BJ (cell line): ENCODE measurements at regions not wholly inside any gene's neighbourhood (a gene's known extent, or its start where the extent isn't known, plus 50 kb on each side); places are given as distances from the start of the nearest gene placed in this dataset.
"Not testable (repeated sequence)": the region's sequence is repeated elsewhere in the genome, so short reads cannot be mapped to it uniquely, and the experiment has no call there.

Experiments used
- CTCF ChIA-PET: fragments of 350-600 bp; formaldehyde crosslinking; extraction: SDS; loops from one replicate; lab custom pipeline; 2021; ENCODE audit warnings: antibody characterized with exemption, inconsistent platforms; lab: Yijun Ruan, JAX
- POLR2A ChIA-PET: fragments of 300-600 bp; sonication (Branson Sonifier 250); formaldehyde crosslinking; extraction: SDS; loops from one replicate; lab custom pipeline; 2021; ENCODE audit warnings: antibody characterized with exemption; lab: Charles Lee
- DNase-seq: peaks from one replicate; pipeline ENCODE4 v3.0.0-alpha.2; 2011; ENCODE audit warnings: low read depth
- H3K27me3 ChIP-seq: 2 replicates; pipeline ENCODE4 v1.6.0; 2011; ENCODE audit warnings: low read length; ENCODE audit not compliant: control insufficient read depth, insufficient read depth
- H3K36me3 ChIP-seq: 2 replicates; pipeline ENCODE4 v1.5.1; 2011; ENCODE audit warnings: low read length; ENCODE audit not compliant: control insufficient read depth, insufficient read depth
- H3K4me3 ChIP-seq: 2 replicates; pipeline ENCODE4 v1.5.1; 2011; ENCODE audit warnings: low read depth, mild to moderate bottlenecking, control low read depth, low read length
- CTCF ChIP-seq: IDR thresholded peaks from 2 replicates; pipeline ENCODE4 v1.5.1; 2011; ENCODE audit warnings: low read depth, mild to moderate bottlenecking, control low read depth, inconsistent platforms, low read length, moderate library complexity; ENCODE audit not compliant: insufficient read depth

- Histone ChIP-seq H3K27me3 (no peaks in the 10 kb centered on the region), H3K36me3 (no peaks in the 10 kb centered on the region), H3K4me3 (no peak overlapping the region)
- TF ChIP-seq CTCF, result no peak
- no peak for DNase-seq
- CTCF ChIA-PET, result interaction anchor here (1.4 kb wide), 1 partner anchor 13 kb away, joined by 3 read pairs; no protein-coding TSS in a partner anchor
- POLR2A ChIA-PET, result no interaction called here
Measured at GRCh38 chr9:18061332-18061731, 412.6 kb upstream of the ADAMTSL1 start.

GRCh38 chr9:18061856-18062255 lies 412.1 kb upstream of the ADAMTSL1 start:
- H3K4me3 ChIP-seq, result no peak overlapping the region
- POLR2A ChIA-PET, result no interaction called here
- CTCF ChIA-PET, result no interaction called here
- no peaks in the 10 kb centered on the region for H3K36me3 ChIP-seq
- TF ChIP-seq CTCF, result no peak
- DNase-seq, result no peak
- H3K27me3 ChIP-seq, result no peaks in the 10 kb centered on the region

GRCh38 chr9:18063856-18064390 lies 410.0 kb upstream of the ADAMTSL1 start:
- CTCF ChIA-PET, result interaction anchor here (1.2 kb wide), 1 partner anchor 10 kb away, joined by 3 read pairs; no protein-coding TSS in a partner anchor
- POLR2A ChIA-PET, result no interaction called here
- H3K4me3 ChIP-seq, result no peak overlapping the region
- no peak for DNase-seq
- TF ChIP-seq CTCF, result no peak
- no peaks in the 10 kb centered on the region for H3K36me3 ChIP-seq
- no peaks in the 10 kb centered on the region for H3K27me3 ChIP-seq

GRCh38 chr9:18066608-18067007 lies 407.3 kb upstream of the ADAMTSL1 start:
- DNase-seq, H3K36me3 ChIP-seq, CTCF ChIA-PET, H3K4me3 ChIP-seq, POLR2A ChIA-PET, H3K27me3 ChIP-seq: not testable (repeated sequence)

- POLR2A ChIA-PET, result no interaction called here
Measured at GRCh38 chr9:18067548-18068120, 406.3 kb upstream of the ADAMTSL1 start.

More at GRCh38 chr9:18067548-18068120, 406.3 kb upstream of the ADAMTSL1 start:
- TF ChIP-seq CTCF, result no peak
- no peaks in the 10 kb centered on the region for H3K27me3 ChIP-seq
- CTCF ChIA-PET, result interaction anchor here (1.1 kb wide), 1 partner anchor 12 kb away, joined by 6 read pairs; no protein-coding TSS in a partner anchor
- no peak for DNase-seq
- H3K4me3 ChIP-seq, result no peak overlapping the region
- no peaks in the 10 kb centered on the region for H3K36me3 ChIP-seq
